K562 (cell line): ENCODE measurements at regions not wholly inside any gene's neighbourhood (a gene's known extent, or its start where the extent isn't known, plus 50 kb on each side); places are given as distances from the start of the nearest gene placed in this dataset.
A peak's percentile ranks its signal among the peaks of the same experiment; 100 is the strongest.

Source experiments
- GTF2E2 ChIP-seq: fragments of 200-800 bp; sonication (Bioruptor generic); IDR thresholded peaks from 2 replicates; pipeline ENCODE4 v1.6.1; 2016; ENCODE audit warnings: missing genetic modification characterization, missing compliant biosample characterization
- NKRF ChIP-seq: fragments of 450-650 bp; IDR thresholded peaks from 2 replicates; pipeline ENCODE4 v1.6.1; 2016; ENCODE audit warnings: borderline replicate concordance
- POLR2B ChIP-seq: fragments of 450-650 bp; IDR thresholded peaks from 2 replicates; pipeline ENCODE4 v1.6.1; 2018; ENCODE audit warnings: low read depth; ENCODE audit not compliant: partially characterized antibody
- RBM39 ChIP-seq: fragments of 200-400 bp; formaldehyde crosslinking; optimal IDR thresholded peaks from 2 replicates; pipeline ENCODE3; 2018; ENCODE audit warnings: low read depth, low read length
- THAP12 ChIP-seq: fragments of 250-450 bp; sonication (Bioruptor Pico); IDR thresholded peaks from 2 replicates; pipeline ENCODE4 v1.9.0; 2021; ENCODE audit warnings: mild to moderate bottlenecking, inconsistent platforms
- ZBTB26 ChIP-seq: fragments of 450-650 bp; formaldehyde crosslinking; IDR thresholded peaks from 2 replicates; pipeline ENCODE4 v1.4.0; 2022; ENCODE audit warnings: missing genetic modification characterization
- ZNF24 ChIP-seq: fragments of 450-650 bp; IDR thresholded peaks from 2 replicates; pipeline ENCODE4 v1.6.1; 2016
- ZNF280B ChIP-seq: fragments of 250-450 bp; sonication (Bioruptor Pico); IDR thresholded peaks from 2 replicates; pipeline ENCODE4 v1.5.1; 2021; ENCODE audit warnings: mild to moderate bottlenecking
- ZNF324 ChIP-seq: fragments of 250-450 bp; sonication (Bioruptor Pico); IDR thresholded peaks from 2 replicates; pipeline ENCODE4 v1.4.0; 2020; ENCODE audit warnings: mild to moderate bottlenecking
- ZNF609 ChIP-seq: sonication (generic); formaldehyde crosslinking; IDR thresholded peaks from 2 replicates; pipeline ENCODE4 v1.8.1; 2023; ENCODE audit warnings: missing genetic modification reagents, mild to moderate bottlenecking, borderline replicate concordance
- ZNF639 ChIP-seq, 2 experiments: fragments of 200-800 bp in 1 of 2; sonication (Bioruptor generic) in 1 of 2; sonication (generic) in 1 of 2; formaldehyde crosslinking in 1 of 2; IDR thresholded peaks in 1 of 2; conservative IDR thresholded peaks in 1 of 2; 2 replicates each; pipeline versions ENCODE4 v1.5.0 to v1.6.1; 2016 to 2020; ENCODE audit warnings: missing compliant biosample characterization in 1 of 2, missing genetic modification characterization in 1 of 2, missing genetic modification reagents in 1 of 2
- ZNF766 ChIP-seq: fragments of 200-800 bp; sonication (Bioruptor generic); conservative IDR thresholded peaks from 2 replicates; pipeline ENCODE4 v1.6.1; 2016; ENCODE audit warnings: missing genetic modification characterization, missing compliant biosample characterization

- no peak; the same call in 1 of the 2 replicates for TF ChIP-seq NKRF
- 0 out of 2 replicates have a peak, but pooled peaks have one; percentile 21 for TF ChIP-seq ZNF609 (CRISPR knock-in tag)
- no peak; a peak in 1 of 4 replicates for TF ChIP-seq ZNF639 (CRISPR knock-in tag; conservative IDR thresholded peaks at IDR 0.05 in 1 of 2, IDR thresholded peaks at IDR 0.05 in 1 of 2)
- peak; percentile 90 for TF ChIP-seq ZBTB26 (CRISPR knock-in tag)
- TF ChIP-seq ZNF280B: no peak
- TF ChIP-seq ZNF24: peak; percentile 42; the same call in 1 of the 2 replicates
- TF ChIP-seq POLR2B: peak; percentile 99
- TF ChIP-seq RBM39: peak; percentile 92
- TF ChIP-seq THAP12 (CRISPR knock-in tag): peak; percentile 98
- TF ChIP-seq ZNF324 (CRISPR knock-in tag): no peak
- peak; percentile 43; the same call in 1 of the 2 replicates for TF ChIP-seq ZNF766 (CRISPR knock-in tag)
- TF ChIP-seq GTF2E2 (tag): peak; percentile 99
Measured at GRCh38 chr6:27132532-27133280, 114.8 kb upstream of the PRSS16 start (continued).
